ENCODE measurements at regions not wholly inside any gene's neighbourhood (a gene's known extent, or its start where the extent isn't known, plus 50 kb on each side); places are given as distances from the start of the nearest gene placed in this dataset.

- no peaks in the 10 kb centered on the region for H4K20me1 ChIP-seq (replicated peaks in 1 of 2; ENCODE audit: control insufficient read depth in 1 of 2, insufficient read depth in 2 of 2, low read length in 2 of 2)
- WGBS, 2 experiments (ENCODE audit: extremely low coverage in 1 of 2, insufficient coverage in 1 of 2, insufficient read length in 1 of 2, insufficient replicate concordance in 2 of 2, low coverage in 1 of 2, low lambda C conversion rate in 2 of 2, missing lambda C conversion rate in 1 of 2): 82% methylated on average over 1 of the region's 1 CpG; no CpG with 5 or more reads in 1 of the 2 experiments
- no peak overlapping the region for H3K14ac ChIP-seq (ENCODE audit: insufficient read length)
- no peaks in the 10 kb centered on the region for H3K79me1 ChIP-seq (ENCODE audit: low read depth, low read length)
- no peak overlapping the region for H4K91ac ChIP-seq (replicated peaks; ENCODE audit: insufficient read length, low read length)
- DNase-seq (ENCODE audit: low read depth in 1 of 2, low spot score in 2 of 2) (no peak), FAIRE-seq (no peak)
- H2AFZ ChIP-seq (ENCODE audit: low read length): no peak overlapping the region
- no peak overlapping the region for H3K27ac ChIP-seq (ENCODE audit: low read depth, low read length)
- no peak overlapping the region for H3K4me2 ChIP-seq (ENCODE audit: insufficient read depth in 1 of 2, low read depth in 2 of 2, low read length in 2 of 2)
- no peak overlapping the region for H3K23ac ChIP-seq (ENCODE audit: insufficient read length)
- H2BK5ac ChIP-seq (ENCODE audit: low read depth, low read length): no peak overlapping the region
- no peak overlapping the region for H2BK20ac ChIP-seq (ENCODE audit: low read length)
- H3K27me3 ChIP-seq (replicated peaks in 1 of 4; ENCODE audit: control insufficient read depth in 3 of 4, extremely low read depth in 1 of 4, insufficient read depth in 3 of 4, low read length in 3 of 4): no peaks in the 10 kb centered on the region
- H4K5ac ChIP-seq (ENCODE audit: insufficient read length, low read depth, low read length): no peak overlapping the region
- H3K36me3 ChIP-seq (ENCODE audit: control insufficient read depth in 2 of 4, insufficient read depth in 4 of 4, low read length in 3 of 4): no peaks in the 10 kb centered on the region
- H2BK15ac ChIP-seq (ENCODE audit: low read length): no peak overlapping the region
- H3K79me2 ChIP-seq (ENCODE audit: control insufficient read depth in 1 of 2, insufficient read depth in 2 of 2, low read length in 2 of 2): no peaks in the 10 kb centered on the region
- H3K4ac ChIP-seq (replicated peaks; ENCODE audit: insufficient read length, low read depth, low read length): no peak overlapping the region
- H3K9me3 ChIP-seq (ENCODE audit: insufficient read depth in 2 of 2, low read depth in 1 of 2, low read length in 1 of 2): peaks cover 0 to 3% of the 10 kb centered on the region in 2 experiments; a peak in 1 of 4 replicates
- H3K23me2 ChIP-seq (ENCODE audit: low read depth, low read length): no peaks in the 10 kb centered on the region
- POLR2A ChIA-PET (ENCODE audit: partially characterized antibody): no interaction called here
- H3K18ac ChIP-seq (ENCODE audit: extremely low read depth, low read length): no peak overlapping the region
- no peak overlapping the region for H3K56ac ChIP-seq (replicated peaks; ENCODE audit: insufficient read length, low read depth, low read length)
- H3K4me1 ChIP-seq (replicated peaks in 1 of 4; ENCODE audit: control insufficient read depth in 3 of 4, insufficient read depth in 4 of 4, low read length in 3 of 4): no peaks in the 10 kb centered on the region
- no peak overlapping the region for H4K8ac ChIP-seq (ENCODE audit: extremely low read depth, insufficient read depth, low read length)
- no peak overlapping the region for H3K4me3 ChIP-seq (ENCODE audit: extremely low read depth in 1 of 4, insufficient read depth in 2 of 4, low read depth in 3 of 4, low read length in 4 of 4)
- H3K9ac ChIP-seq (replicated peaks in 1 of 4; ENCODE audit: extremely low read depth in 1 of 4, low read depth in 3 of 4, low read length in 3 of 4): no peak overlapping the region
- no peak overlapping the region for H2AK5ac ChIP-seq (ENCODE audit: low read depth, low read length)
- no peak overlapping the region for H2BK120ac ChIP-seq (replicated peaks; ENCODE audit: low read depth, low read length)
- CTCF ChIA-PET (ENCODE audit: partially characterized antibody): interaction anchor here (1.0 to 1.4 kb wide), 2 partner anchors 19 to 28 kb away, joined by 3 to 4 read pairs; no protein-coding TSS in a partner anchor
- no peak for TF ChIP-seq CEBPB (IDR thresholded peaks at IDR 0.05; ENCODE audit: low read depth, low read length)
- TF ChIP-seq SP4 (IDR thresholded peaks at IDR 0.05; ENCODE audit: low read length): no peak
- no peak for TF ChIP-seq BACH1 (IDR thresholded peaks at IDR 0.05; ENCODE audit: low read length)
- TF ChIP-seq USF2 (IDR thresholded peaks at IDR 0.05; ENCODE audit: low read length): no peak
- no peak for TF ChIP-seq CREB1 (IDR thresholded peaks at IDR 0.05)
- TF ChIP-seq EGR1 (IDR thresholded peaks at IDR 0.05; ENCODE audit: borderline replicate concordance, low read depth, low read length): no peak
- no peak for TF ChIP-seq NRF1 (IDR thresholded peaks at IDR 0.05; ENCODE audit: low read depth, low read length)
- no peak for TF ChIP-seq SRF (IDR thresholded peaks at IDR 0.05; ENCODE audit: low read depth, low read length)
- no peak for TF ChIP-seq TAF7 (optimal IDR thresholded peaks at IDR 0.05; ENCODE audit: borderline replicate concordance, low read depth, low read length)
- no peak for TF ChIP-seq CBX8 (IDR thresholded peaks at IDR 0.05; ENCODE audit: borderline replicate concordance, low read depth, low read length)
- TF ChIP-seq SIN3A (conservative IDR thresholded peaks at IDR 0.05 in 1 of 2, IDR thresholded peaks at IDR 0.05 in 1 of 2; ENCODE audit: low read depth in 1 of 2, low read length in 2 of 2): no peak
- no peak for TF ChIP-seq TAF1 (IDR thresholded peaks at IDR 0.05; ENCODE audit: low read depth, low read length)
- no peak for TF ChIP-seq CTBP2 (IDR thresholded peaks at IDR 0.05; ENCODE audit: borderline replicate concordance, insufficient read depth, insufficient read length, low read length)
- no peak for TF ChIP-seq GABPA (IDR thresholded peaks at IDR 0.05; ENCODE audit: borderline replicate concordance, insufficient read depth, low read length)
- no peak overlapping the region for H2BK12ac ChIP-seq (ENCODE audit: low read depth, low read length)
Observed at GRCh38 chr14:58994130-58994529, 194.3 kb upstream of the DAAM1 start.
